ENCODE measurements at regions not wholly inside any gene's neighbourhood (a gene's known extent, or its start where the extent isn't known, plus 50 kb on each side); places are given as distances from the start of the nearest gene placed in this dataset.

DNA sequence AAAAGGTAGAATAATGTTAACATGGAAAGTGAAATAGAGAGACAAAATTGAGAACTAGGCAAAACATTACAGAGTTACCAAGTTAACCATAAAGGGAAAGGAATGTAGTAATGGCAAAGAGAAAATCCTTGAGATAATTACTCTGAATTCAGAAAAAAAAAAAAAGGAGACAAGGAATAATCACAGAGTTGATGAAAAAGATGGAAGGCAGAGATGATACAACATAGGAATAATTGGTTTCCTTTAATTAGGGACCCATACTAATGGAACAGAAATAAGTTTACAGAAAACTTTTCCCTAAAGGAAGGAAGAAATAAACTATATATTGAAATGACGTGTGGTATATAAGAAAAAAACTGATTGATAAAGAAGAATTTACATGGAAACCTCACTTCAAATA is 254.1 kb upstream of the FBXL7 start:
- TF ChIP-seq, protein P1, sequence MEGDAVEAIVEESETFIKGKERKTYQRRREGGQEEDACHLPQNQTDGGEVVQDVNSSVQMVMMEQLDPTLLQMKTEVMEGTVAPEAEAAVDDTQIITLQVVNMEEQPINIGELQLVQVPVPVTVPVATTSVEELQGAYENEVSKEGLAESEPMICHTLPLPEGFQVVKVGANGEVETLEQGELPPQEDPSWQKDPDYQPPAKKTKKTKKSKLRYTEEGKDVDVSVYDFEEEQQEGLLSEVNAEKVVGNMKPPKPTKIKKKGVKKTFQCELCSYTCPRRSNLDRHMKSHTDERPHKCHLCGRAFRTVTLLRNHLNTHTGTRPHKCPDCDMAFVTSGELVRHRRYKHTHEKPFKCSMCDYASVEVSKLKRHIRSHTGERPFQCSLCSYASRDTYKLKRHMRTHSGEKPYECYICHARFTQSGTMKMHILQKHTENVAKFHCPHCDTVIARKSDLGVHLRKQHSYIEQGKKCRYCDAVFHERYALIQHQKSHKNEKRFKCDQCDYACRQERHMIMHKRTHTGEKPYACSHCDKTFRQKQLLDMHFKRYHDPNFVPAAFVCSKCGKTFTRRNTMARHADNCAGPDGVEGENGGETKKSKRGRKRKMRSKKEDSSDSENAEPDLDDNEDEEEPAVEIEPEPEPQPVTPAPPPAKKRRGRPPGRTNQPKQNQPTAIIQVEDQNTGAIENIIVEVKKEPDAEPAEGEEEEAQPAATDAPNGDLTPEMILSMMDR (IDR thresholded peaks at IDR 0.05), result no peak
- no peak for TF ChIP-seq POLR2A (IDR thresholded peaks at IDR 0.05)
- no peak for TF ChIP-seq EP300 (IDR thresholded peaks at IDR 0.05)
- no peak for TF ChIP-seq POLR2AphosphoS5 (IDR thresholded peaks at IDR 0.05)

Measured in upper lobe of left lung (tissue), 4 donors.